GM18511 (cell line): ENCODE measurements at regions not wholly inside any gene's neighbourhood (a gene's known extent, or its start where the extent isn't known, plus 50 kb on each side); places are given as distances from the start of the nearest gene placed in this dataset.

ENCODE experiments used
- ATAC-seq: cut with Tn5 transposase; IDR thresholded peaks from one replicate; pipeline ENCODE4 v1.9.1; 2021; ENCODE audit warnings: mild to moderate bottlenecking, moderate library complexity; ENCODE audit not compliant: unreplicated experiment

DNA sequence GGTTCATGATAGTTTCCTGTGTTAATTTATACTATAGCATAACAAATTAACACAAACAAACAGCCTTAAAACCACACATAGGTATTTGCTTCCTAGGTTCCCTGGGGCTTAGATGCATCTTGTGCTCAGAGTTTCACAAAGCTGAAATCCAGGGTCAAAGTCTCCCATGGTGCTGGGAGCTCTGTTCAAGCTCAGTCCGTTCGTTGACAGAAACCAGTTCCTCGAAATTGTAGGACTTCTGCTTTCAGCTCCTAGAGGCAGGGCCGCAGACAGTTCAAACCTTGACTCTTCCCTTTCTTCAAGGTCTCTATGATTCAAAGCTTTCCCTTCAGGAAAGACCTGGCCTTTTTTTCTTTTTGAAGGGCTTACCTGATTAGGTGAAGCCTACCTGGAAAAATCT is 90.5 kb downstream of the VSTM2A start:
- ATAC-seq = no peak

DNA sequence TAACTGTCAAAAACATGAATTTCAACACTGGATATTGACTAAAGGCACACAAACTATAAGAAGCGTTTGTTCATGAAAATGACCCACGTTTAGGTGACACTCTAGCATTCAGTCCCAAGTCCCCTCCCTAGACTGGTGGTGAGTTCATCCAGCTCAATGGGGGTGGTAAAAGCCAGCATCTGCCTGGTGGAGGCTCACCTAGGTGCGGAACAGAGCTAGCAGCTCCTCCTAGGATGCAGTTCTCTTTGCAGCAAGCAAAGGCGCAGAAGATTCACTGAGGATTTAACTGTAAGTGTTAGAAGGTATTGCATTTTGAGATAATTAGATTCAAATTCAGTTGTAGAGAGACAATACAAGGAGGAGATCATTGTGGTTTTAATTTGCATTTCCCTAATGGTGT is 87.6 kb downstream of the VSTM2A start:
- ATAC-seq = no peak

DNA sequence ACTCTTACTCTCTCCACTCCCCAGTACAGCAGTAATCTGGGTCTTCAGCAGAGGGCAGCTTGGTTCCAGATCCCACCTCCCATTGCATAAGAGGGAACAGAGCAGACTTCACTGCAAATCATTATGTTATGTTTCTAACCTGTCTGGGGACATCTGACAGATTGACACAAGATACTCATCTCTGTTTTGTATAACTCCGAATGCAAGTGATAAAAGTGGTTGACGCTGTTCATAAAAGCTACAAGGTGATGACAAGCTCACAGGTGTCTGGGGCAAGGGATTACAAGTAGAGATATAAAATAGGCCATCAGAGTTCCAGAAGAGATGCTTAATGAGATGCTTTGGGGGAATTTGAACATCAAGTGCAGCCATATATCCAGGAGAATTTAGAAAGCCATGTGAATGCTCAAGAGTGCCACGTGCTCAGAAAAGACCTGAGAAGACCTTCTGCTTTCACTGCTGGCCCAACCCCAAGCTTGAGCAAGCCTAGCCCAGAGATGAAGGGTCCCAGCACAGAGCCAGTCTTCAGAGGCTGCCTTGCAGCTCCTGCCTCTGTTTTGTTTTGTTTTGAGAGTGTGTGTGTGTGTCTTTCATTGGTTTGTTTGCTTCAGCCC is 80.6 kb downstream of the VSTM2A start:
- no peak for ATAC-seq
